ENCODE measurements at regions not wholly inside any gene's neighbourhood (a gene's known extent, or its start where the extent isn't known, plus 50 kb on each side); places are given as distances from the start of the nearest gene placed in this dataset.

- Histone ChIP-seq H3K4me3 (replicated peaks in 1 of 4; ENCODE audit: control extremely low read depth in 1 of 4, insufficient read depth in 1 of 4, low read depth in 3 of 4, low read length in 4 of 4) (no peak overlapping the region), H3K4me1 (ENCODE audit: control insufficient read depth, extremely low read depth, insufficient read depth, low read length) (no peaks in the 10 kb centered on the region), H2AFZ (ENCODE audit: low read length) (no peak overlapping the region), H4K20me1 (ENCODE audit: control insufficient read depth, extremely low read depth, insufficient read depth, low read length) (no peaks in the 10 kb centered on the region), H3K36me3 (ENCODE audit: control insufficient read depth, insufficient read depth, low read length) (no peaks in the 10 kb centered on the region), H3K27me3 (ENCODE audit: control insufficient read depth, insufficient read depth, low read length) (no peaks in the 10 kb centered on the region), H3K4me2 (ENCODE audit: extremely low read depth, insufficient read depth, low read length) (no peak overlapping the region), H3K79me2 (ENCODE audit: control insufficient read depth, insufficient read depth, low read length) (no peaks in the 10 kb centered on the region), H3K9me3 (ENCODE audit: control insufficient read depth, insufficient read depth, low read depth, low read length) (no peaks in the 10 kb centered on the region), H3K27ac (ENCODE audit: insufficient read depth, low read length) (no peak overlapping the region), H3K9ac (ENCODE audit: insufficient read depth, low read length) (no peak overlapping the region)
- no peak for DNase-seq (ENCODE audit: low read depth in 2 of 2)
- TF ChIP-seq CTCF (conservative IDR thresholded peaks at IDR 0.05 in 1 of 2, IDR thresholded peaks at IDR 0.05 in 1 of 2; ENCODE audit: low read depth in 1 of 2, low read length in 2 of 2): no peak
- no peak for TF ChIP-seq EZH2 (IDR thresholded peaks at IDR 0.05; ENCODE audit: low read length, missing control alignments)
These were observed 163.7 kb upstream of the SERTAD2 start for GRCh38 chr2:64817453-64817852.

GRCh38 chr2:64818664-64819060 lies 164.9 kb upstream of the SERTAD2 start:
- no peak for DNase-seq (ENCODE audit: low read depth in 2 of 2)
- TF ChIP-seq EZH2 (IDR thresholded peaks at IDR 0.05; ENCODE audit: low read length, missing control alignments) (no peak), CTCF (conservative IDR thresholded peaks at IDR 0.05 in 1 of 2, IDR thresholded peaks at IDR 0.05 in 1 of 2; ENCODE audit: low read depth in 1 of 2, low read length in 2 of 2) (no peak)
- no peaks in the 10 kb centered on the region for H3K27me3 ChIP-seq (ENCODE audit: control insufficient read depth, insufficient read depth, low read length)
- no peak overlapping the region for H3K4me2 ChIP-seq (ENCODE audit: extremely low read depth, insufficient read depth, low read length)
- H2AFZ ChIP-seq (ENCODE audit: low read length): no peak overlapping the region
- no peak overlapping the region for H3K9ac ChIP-seq (ENCODE audit: insufficient read depth, low read length)
- H3K4me1 ChIP-seq (ENCODE audit: control insufficient read depth, extremely low read depth, insufficient read depth, low read length): no peaks in the 10 kb centered on the region
- H3K36me3 ChIP-seq (ENCODE audit: control insufficient read depth, insufficient read depth, low read length): no peaks in the 10 kb centered on the region
- H4K20me1 ChIP-seq (ENCODE audit: control insufficient read depth, extremely low read depth, insufficient read depth, low read length): no peaks in the 10 kb centered on the region
- H3K79me2 ChIP-seq (ENCODE audit: control insufficient read depth, insufficient read depth, low read length): no peaks in the 10 kb centered on the region
- H3K4me3 ChIP-seq (replicated peaks in 1 of 4; ENCODE audit: control extremely low read depth in 1 of 4, insufficient read depth in 1 of 4, low read depth in 3 of 4, low read length in 4 of 4): no peak overlapping the region
- no peaks in the 10 kb centered on the region for H3K9me3 ChIP-seq (ENCODE audit: control insufficient read depth, insufficient read depth, low read depth, low read length)
- no peak overlapping the region for H3K27ac ChIP-seq (ENCODE audit: insufficient read depth, low read length)

GRCh38 chr2:64819361-64819760 lies 165.6 kb upstream of the SERTAD2 start:
- TF ChIP-seq CTCF (conservative IDR thresholded peaks at IDR 0.05 in 1 of 2, IDR thresholded peaks at IDR 0.05 in 1 of 2; ENCODE audit: low read depth in 1 of 2, low read length in 2 of 2) (no peak), EZH2 (IDR thresholded peaks at IDR 0.05; ENCODE audit: low read length, missing control alignments) (no peak)
- H3K4me2 ChIP-seq (ENCODE audit: extremely low read depth, insufficient read depth, low read length): no peak overlapping the region
- H3K9ac ChIP-seq (ENCODE audit: insufficient read depth, low read length): no peak overlapping the region
- H3K79me2 ChIP-seq (ENCODE audit: control insufficient read depth, insufficient read depth, low read length): no peaks in the 10 kb centered on the region
- no peak overlapping the region for H3K4me3 ChIP-seq (replicated peaks in 1 of 4; ENCODE audit: control extremely low read depth in 1 of 4, insufficient read depth in 1 of 4, low read depth in 3 of 4, low read length in 4 of 4)
- peak overlapping the region; percentile 36 for H2AFZ ChIP-seq (ENCODE audit: low read length)
- no peak for DNase-seq (ENCODE audit: low read depth in 2 of 2)
- no peaks in the 10 kb centered on the region for H3K36me3 ChIP-seq (ENCODE audit: control insufficient read depth, insufficient read depth, low read length)
- no peaks in the 10 kb centered on the region for H3K4me1 ChIP-seq (ENCODE audit: control insufficient read depth, extremely low read depth, insufficient read depth, low read length)
- no peaks in the 10 kb centered on the region for H3K27me3 ChIP-seq (ENCODE audit: control insufficient read depth, insufficient read depth, low read length)
- H3K9me3 ChIP-seq (ENCODE audit: control insufficient read depth, insufficient read depth, low read depth, low read length): no peaks in the 10 kb centered on the region
- no peak overlapping the region for H3K27ac ChIP-seq (ENCODE audit: insufficient read depth, low read length)
- H4K20me1 ChIP-seq (ENCODE audit: control insufficient read depth, extremely low read depth, insufficient read depth, low read length): no peaks in the 10 kb centered on the region

Data from fibroblast of lung (primary cell).